GM13976 (cell line): ENCODE measurements at regions not wholly inside any gene's neighbourhood (a gene's known extent, or its start where the extent isn't known, plus 50 kb on each side); places are given as distances from the start of the nearest gene placed in this dataset.
"Not testable (repeated sequence)": the region's sequence is repeated elsewhere in the genome, so short reads cannot be mapped to it uniquely, and the experiment has no call there.

Experiments
- DNase-seq: peaks from one replicate; pipeline ENCODE4 v3.0.0; 2012; ENCODE audit warnings: low spot score
- in situ Hi-C: fragments of 300-500 bp; cut with MboI; formaldehyde crosslinking; loops from one replicate; pipeline ENCODE4 v1.12.0; 2022; ENCODE audit warnings: low sequenced_read_pairs, mixed read lengths, inconsistent platforms; ENCODE audit not compliant: unreplicated experiment
- TF ChIP-seq, protein P1 (sequence below): IDR thresholded peaks from 2 replicates; pipeline ENCODE4 v1.5.1; 2012; ENCODE audit warnings: borderline replicate concordance, mild to moderate bottlenecking; ENCODE audit not compliant: insufficient read depth; ENCODE audit errors: extremely low read depth, missing control alignments, control extremely low read depth

DNA sequence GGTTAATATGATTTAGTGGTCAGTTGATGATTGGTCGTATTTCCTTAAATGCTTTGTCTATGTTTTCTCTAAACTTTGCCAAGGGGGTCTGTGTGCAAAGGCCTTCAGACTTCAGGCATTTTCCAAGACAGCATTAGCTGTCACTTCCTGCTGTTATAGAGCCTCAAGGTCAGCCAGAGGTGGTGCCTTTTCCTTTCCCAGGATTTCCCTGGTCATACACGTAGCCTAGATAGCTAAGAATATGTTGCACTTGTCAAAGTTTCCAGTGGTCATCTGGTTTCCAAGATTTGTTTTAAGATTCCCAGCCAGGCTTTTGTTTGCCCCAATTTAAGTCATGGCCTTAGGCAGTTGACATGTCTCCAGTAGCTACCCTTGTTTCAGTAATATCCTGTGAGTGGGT, 133.2 kb upstream of the IGFBP3 start:
- TF ChIP-seq, protein P1, sequence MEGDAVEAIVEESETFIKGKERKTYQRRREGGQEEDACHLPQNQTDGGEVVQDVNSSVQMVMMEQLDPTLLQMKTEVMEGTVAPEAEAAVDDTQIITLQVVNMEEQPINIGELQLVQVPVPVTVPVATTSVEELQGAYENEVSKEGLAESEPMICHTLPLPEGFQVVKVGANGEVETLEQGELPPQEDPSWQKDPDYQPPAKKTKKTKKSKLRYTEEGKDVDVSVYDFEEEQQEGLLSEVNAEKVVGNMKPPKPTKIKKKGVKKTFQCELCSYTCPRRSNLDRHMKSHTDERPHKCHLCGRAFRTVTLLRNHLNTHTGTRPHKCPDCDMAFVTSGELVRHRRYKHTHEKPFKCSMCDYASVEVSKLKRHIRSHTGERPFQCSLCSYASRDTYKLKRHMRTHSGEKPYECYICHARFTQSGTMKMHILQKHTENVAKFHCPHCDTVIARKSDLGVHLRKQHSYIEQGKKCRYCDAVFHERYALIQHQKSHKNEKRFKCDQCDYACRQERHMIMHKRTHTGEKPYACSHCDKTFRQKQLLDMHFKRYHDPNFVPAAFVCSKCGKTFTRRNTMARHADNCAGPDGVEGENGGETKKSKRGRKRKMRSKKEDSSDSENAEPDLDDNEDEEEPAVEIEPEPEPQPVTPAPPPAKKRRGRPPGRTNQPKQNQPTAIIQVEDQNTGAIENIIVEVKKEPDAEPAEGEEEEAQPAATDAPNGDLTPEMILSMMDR, result no peak
- in situ Hi-C loops, result no loop called here
- DNase-seq, result no peak

DNA sequence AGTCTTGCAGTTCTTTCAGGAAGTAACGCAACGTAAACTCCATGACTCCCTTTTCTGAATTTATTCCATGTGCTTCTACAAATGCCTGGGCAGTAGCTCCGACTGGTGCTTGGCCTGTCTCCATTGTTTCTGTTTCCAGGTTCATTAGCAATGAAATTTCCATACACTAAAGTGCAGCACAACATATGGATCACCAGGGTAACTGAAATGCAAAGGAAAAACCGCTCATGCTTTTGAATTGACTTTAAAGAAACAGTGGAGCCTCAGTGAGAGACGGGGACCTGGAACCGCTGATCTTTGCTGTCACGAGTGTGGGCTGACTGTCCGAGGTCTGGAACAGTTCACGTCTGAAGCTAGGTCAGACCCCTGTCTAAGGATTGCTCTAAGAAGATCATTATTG, 126.5 kb upstream of the IGFBP3 start:
- in situ Hi-C loops, result no loop called here
- TF ChIP-seq, protein P1, result no peak
- DNase-seq, result no peak

DNA sequence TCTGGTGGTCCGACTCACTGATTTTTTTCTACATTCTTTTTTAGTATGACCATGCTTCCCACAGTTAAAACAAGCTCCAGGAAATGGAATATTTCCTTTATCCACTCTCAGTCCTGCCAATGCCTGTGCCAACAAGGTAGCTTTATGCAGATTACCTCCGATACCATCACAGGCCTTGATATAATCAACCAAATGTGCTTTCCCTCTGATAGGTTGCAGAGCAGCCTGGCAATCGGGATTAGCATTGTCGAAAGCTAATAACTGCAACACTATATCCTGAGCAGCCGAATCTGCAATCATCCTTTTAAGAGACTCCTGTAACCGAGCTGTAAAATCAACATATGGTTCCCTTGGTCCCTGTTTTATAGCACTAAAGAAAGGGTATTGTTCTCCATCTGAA, 122.3 kb upstream of the IGFBP3 start:
- DNase-seq, result not testable (repeated sequence)

DNA sequence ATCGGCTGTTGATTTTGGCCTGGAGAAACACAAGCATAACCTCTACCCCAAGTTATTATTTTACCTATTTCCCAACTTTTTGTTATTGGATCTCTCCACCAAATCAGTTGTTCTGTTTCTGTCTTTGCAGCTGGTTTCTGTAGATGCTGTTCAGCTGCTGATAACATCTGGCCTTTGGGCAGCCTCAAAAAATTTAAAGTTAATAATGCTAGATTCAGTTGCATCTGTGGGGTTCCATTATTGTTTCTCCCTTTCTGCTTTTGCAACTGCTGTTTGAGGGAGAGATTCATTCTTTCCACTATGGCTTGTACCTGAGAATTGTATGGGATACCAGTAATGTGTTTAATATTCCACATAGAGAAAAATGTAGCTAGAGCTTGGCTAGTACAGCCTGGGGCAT, 118.7 kb upstream of the IGFBP3 start:
- in situ Hi-C loops, DNase-seq: not testable (repeated sequence)

More for the DNA sequence above, 122.3 kb upstream of the IGFBP3 start:
- in situ Hi-C loops, result not testable (repeated sequence)

DNA sequence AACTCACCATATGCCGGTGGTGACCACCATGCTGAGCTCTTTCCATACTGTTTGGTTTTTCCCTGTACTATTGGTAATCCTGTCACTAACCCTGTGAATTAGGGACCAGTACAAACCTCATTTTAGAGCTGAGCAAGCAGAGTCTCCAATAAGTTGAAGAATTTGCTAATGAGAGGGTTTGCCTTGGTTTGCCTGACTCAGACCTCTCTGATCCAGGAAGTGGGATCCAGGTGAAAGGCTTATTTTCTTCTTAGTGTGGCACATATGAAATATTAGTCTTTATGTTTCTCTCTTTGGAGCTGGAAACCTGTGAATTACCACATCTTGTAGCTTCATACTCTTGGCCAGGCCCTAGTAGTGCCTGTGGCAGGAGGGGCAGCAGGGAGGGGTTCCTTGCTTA, 114.1 kb upstream of the IGFBP3 start:
- in situ Hi-C loops, result no loop called here
- TF ChIP-seq, protein P1, result no peak
- no peak for DNase-seq

DNA sequence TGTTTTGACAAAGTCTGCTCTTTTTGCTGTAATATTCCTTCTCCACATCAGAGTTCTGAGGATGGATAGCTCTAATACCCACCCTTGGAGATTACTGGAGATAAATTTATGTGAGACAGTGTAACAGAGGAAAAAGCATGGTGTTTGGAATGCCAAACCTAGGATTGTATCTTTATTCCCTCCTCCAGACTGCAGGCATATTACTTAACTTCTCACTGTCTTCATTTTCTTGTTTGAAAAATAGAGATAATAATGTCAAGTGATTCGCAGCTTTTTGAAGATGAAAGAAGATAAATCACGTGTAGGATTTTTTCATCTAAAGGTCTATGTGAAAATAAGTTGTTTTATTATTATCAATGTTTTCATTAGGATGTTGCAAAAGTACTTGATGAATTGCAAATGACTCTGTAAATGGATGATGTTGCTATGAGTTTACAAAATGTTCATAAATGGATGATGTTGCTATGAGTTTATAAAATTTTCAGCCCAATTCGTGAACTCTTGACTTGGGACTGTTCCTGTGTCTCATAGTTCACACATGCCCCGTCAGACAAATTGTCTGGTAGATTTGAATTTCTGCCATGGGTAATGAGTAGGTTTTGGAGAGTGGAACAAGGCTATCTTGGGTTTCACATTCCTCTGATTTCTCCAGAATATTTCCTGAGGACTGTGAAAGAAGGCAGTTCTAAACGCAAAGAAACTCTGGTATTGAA, 113.1 kb upstream of the IGFBP3 start:
- no peak for DNase-seq
- TF ChIP-seq, protein P1, result no peak
- in situ Hi-C loops, result no loop called here

DNA sequence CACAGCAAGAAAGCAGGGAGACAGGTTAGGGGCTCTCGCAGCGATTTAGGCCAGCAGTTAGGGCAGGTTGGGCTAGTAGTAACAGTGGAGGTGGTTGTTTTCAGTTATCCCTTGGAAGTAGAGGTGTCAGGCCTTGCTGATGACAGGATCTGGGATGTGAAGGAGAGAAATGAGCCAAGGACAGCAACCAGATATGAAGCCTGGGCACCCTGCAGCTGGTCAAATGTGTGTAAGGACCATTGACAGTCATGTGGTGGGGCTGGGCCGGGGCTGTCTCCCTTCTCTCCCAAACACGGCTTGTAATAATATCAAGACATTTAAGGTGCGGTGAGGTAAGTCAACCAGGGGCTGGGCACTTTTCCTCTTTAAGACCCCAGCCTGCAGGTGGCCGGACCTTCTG, 112.5 kb upstream of the IGFBP3 start:
- TF ChIP-seq, protein P1, result no peak
- in situ Hi-C loops, result no loop called here
- no peak for DNase-seq

DNA sequence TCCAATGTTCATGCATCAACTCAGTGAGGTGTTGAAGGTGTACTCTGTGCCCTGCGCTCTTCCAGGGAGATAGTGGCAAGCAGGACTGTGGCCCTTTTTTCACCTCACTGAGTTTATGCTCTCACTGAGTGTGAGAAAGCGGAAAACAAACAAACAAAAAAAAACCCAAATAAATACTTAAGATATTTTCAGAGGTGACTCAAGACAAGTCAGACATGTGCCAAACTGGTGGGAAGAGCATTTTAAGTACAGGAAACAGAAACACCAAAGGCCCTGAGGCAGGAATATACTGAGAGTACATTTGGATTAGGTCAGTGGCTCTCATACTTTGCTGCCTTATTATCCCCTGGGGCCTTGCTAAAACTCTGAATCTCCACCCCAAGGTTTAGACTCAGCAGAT, 111.9 kb upstream of the IGFBP3 start:
- no peak for DNase-seq
- TF ChIP-seq, protein P1, result no peak
- in situ Hi-C loops, result no loop called here
